Stimulated activated CD8-positive, alpha-beta memory T cell treated with anti-CD3 and anti-CD28 coated beads, Interleukin-7, amount 100 ng/mL, for 1 hour (primary cell): ENCODE measurements at regions not wholly inside any gene's neighbourhood (a gene's known extent, or its start where the extent isn't known, plus 50 kb on each side); places are given as distances from the start of the nearest gene placed in this dataset.
"Not testable (repeated sequence)": the region's sequence is repeated elsewhere in the genome, so short reads cannot be mapped to it uniquely, and the experiment has no call there.

Experiments used
- DNase-seq, 2 donors: peaks; one replicate each; pipeline ENCODE4 v3.0.0-alpha.2; 2020; ENCODE audit warnings: low read depth in 2 of 2

DNA sequence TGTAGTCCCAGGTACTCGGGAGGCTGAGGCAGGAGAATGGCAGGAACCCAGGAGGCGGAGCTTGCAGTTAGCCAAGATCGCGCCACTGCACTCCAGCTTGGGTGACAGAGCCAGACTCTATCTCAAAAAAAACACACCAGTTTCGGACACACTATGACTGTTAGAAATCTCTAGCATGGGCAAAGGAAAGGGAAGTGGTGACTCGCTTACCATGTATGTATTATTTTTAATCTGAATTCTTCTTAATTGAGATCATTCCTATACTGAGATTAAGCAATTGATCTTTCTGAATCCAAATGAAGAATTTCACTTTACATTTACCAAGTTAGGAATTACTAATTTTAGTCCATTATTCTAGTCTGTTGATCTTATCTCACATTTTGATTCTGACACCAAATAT, 459.2 kb upstream of the ALCAM start:
- DNase-seq: no peak

DNA sequence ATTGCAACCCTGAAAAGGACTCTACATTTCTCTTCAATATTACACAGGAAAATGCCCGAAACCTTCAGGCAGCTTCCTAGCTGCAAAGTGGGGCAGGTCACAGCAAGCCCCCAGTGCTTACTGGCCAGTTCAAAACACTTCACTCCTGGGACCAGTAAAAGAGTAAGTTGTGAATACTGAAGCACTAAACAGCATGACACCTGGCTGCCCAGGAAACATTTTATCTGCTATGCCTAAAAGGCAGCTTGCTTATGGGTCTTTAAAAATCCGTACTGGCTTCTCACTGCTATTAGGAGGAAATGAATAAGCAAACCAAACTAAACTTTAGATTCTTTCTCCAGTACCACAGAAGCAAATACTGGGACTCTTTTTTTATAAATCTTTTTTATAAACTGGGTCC, 457.9 kb upstream of the ALCAM start:
- DNase-seq: no peak

DNA sequence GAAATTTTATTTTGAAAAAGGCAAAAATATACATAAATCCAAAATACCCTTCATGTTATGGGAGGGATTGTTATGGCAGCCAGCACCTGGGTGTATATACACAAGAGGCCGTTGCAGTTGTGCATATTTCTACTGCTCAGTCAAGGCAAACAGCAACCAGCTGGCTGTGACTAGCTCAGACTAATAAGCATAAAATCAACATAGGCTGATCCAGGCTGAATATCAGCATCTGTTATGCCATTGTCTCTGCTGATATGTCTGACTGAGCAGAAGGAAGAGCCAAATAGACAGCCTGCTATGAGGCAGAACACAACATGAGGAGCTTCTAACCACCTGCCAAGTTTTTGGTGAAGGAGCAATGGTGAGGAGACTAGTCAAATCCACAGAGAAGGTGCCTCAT, 457.5 kb upstream of the ALCAM start:
- DNase-seq: no peak

DNA sequence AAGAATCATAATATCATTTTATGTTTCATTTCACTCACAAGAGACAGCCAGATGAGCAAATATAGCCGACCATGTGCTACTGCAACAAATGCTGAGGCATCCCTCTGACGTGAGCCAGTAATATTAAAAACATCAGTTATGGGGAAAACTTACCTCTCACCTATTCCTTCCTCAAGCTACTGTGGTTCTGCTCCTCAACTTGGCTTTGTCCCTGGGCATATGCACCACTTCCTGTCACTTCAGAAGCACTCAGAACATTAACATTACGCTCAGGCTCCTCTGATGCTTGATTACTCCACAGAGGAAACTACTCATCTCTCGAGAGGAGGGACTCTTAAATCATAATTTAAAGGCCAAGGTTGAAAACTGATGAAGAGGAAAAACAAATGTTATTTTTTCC, 457.0 kb upstream of the ALCAM start:
- no peak for DNase-seq

DNA sequence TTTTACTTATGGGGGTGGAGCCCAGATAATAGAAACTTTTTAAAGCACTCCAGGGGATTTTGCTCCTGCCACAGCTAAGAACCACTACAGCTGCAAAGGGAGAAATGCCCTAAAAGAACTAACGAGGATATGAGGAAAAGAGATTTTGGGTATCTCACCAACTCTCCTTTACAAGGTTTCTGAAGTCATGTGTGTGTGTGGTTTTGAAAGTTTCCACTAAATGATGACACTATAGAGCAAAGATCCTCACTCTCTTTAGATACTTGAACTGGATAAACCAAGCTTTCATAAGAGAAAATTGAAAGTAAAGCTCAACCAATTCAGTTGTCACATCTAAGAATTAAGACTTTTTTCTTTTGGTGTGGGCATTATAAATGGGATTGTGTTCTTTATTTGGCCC, 455.3 kb upstream of the ALCAM start:
- DNase-seq: no peak

DNA sequence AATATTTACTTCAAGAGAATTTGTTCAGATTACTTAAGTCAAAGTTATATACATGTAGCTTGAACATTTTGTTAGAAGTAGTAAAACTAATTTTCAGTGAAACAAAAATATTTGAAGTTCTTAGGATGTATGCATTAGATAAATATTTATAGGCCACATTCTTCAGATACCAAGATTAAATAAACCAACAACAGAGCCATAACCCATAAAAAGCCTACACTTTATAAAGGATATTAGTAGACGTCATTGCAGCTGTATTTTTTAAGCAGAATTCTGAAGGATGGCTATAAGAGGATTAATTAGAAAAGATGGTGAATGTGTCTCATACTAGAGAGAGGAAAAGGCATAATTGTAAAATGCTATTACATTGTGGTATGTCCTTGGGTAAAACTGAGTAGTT, 449.7 kb upstream of the ALCAM start:
- DNase-seq: no peak

DNA sequence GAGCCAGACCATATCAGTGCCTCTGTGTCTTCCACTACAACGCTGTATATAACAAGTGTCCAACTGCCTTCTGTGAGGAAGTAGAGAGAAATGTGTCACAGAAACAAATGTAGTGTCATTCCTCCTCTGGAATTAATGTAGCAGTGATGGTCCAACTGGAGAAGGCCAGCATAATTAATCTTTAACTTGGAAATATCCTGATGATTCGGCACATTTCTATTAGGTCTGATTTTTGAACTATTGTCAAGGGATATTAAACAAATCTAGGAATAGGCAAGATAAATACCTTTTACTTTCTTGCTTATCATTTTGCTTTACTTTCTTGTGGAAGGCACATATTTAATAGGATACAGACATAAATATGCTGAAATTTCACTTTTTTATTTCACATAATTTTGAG, 446.2 kb upstream of the ALCAM start:
- no peak for DNase-seq

DNA sequence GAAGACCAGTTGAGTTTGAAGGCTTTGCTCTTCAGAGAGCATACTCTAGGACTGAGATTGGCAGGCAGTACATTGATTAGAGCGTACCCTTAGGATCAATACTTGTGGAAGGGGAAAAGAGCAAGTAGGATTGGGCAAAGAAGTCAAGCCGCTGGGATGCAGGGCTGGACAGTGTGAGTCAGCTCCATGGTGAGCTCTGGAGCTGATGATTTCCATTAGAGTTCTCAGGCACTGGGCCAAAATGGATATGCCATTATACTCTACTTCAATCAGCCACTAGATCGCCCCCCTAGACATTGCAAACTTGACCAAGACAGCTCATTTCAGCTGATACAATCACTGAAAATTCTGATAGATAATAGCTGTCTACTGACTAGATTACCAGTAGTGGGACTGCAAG, 432.7 kb upstream of the ALCAM start:
- DNase-seq: no peak

DNA sequence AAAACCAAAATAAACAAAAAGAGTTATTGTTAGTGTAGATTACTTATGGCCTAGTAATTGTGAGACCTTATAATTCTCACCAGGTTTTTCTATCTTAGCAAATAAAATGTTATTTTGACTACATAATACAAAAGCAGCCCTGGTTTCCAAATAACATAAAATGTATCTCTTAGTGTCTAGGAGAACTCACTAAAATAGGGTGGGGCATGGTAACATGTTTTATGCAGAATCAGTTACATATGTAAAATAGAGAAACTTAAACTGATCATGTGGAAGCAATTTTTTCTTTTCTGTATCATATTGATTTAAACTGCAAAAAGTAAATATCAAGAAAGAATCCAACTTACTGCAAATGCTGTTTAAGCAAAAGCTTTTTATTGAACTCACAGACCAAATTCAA, 431.1 kb upstream of the ALCAM start:
- no peak for DNase-seq

DNA sequence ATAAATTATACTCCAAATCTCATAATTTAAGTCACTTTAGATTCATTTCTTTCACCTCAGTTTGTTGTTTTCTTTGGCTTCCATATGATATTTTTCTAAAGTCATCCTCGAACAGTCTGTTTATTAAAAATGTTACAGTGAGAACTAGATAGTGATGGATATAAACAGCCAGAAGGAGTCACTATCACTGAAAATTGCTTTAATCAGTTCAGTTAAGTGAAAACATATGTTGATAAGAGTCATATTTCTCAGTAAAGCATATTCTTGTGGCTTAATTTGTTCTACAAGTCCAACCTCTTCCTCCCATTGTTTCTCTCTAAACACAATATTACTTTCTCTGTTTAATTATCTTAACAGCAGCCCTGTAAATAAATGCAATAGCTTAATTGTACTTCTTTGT, 427.5 kb upstream of the ALCAM start:
- DNase-seq: no peak

DNA sequence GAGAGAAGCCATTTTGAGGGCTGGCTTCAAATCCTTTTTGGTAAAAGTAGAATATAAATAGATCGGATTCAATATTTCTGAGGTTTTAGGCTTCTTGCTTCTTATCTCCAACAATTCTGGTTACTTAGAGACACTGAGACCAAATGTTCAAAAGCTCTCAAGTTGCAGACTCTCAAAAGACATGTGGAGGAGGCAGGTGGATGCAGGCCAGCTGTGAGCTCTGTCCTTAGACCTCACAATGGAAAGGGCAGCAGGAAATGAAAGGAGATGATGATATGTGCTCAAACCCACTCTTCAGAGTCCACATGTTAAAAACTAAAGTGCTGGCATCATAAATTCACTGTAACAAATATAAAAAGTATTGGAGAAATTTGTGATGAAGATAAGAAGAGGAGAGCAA, 424.9 kb upstream of the ALCAM start:
- no peak for DNase-seq

DNA sequence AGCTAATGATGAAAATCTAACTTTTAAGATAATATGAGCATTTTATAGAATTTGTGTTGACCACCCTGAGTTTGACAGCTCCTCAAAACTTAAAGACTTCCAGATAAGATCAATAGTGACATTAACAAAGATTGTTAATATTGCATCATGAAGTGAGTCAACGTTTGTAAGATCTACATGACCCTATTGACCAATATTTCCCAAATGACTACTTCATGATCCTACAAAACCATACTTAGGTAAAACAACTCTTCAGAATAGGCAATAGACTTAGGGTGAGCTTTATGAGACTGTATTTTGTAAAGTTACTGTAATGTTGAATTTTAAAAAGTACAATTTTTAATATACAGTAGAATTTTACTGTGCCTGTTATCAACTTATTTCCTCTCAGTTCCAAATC, 422.7 kb upstream of the ALCAM start:
- no peak for DNase-seq

DNA sequence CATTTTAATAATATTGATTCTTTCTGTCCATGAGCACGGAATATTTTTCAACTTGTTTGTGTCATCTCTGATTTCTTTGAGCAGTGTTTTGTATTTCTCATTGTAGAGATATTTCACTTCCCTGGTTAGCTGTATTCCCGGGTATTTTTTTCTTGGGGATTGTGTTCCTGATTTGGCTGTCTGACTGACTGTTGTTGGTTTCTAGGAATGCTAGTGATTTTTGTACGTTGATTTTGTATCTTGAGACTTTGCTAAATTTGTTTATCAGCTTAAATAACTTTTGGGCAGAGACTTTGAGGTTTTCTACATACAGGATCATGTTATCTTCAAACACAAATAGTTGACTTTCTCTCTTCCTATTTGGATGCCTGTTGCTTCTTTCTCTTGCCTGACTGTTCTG, 418.8 kb upstream of the ALCAM start:
- DNase-seq: no peak

DNA sequence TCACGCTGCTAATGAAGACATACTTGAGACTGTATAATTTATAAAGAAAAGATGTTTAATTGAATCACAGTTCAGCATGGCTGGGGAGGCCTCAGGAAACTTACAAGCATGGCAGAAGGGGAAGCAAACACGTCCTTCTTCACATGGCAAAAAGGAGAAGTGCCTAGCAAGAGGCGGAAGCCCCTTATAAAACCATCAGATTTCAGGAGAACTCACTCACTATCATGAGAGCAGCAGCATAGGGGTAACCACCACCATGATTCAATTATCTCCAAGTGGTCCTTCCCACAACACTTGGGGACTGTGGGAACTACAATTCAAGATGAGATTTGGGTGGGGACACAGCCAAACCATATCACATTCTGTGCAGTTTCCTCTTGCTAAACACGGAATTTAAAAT, 416.9 kb upstream of the ALCAM start:
- not testable (repeated sequence) for DNase-seq

DNA sequence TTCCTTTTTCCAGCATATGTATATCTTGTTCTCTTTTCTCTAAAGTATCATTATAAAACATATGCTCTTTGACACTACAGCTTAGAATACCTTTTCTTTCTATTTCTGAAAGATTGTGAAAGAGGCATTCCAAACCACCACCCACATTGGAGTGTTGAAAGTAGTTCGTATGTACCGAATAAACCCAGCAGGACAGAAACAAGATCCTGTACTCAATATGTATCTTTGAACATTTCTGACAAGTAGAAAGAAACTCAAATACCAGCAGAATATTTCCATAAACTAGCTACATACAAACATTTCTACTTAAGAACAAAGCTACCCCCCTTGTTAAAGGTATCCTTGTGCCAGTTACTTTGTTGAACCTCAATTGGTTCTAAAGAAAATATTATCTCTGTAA, 415.3 kb upstream of the ALCAM start:
- no peak for DNase-seq

DNA sequence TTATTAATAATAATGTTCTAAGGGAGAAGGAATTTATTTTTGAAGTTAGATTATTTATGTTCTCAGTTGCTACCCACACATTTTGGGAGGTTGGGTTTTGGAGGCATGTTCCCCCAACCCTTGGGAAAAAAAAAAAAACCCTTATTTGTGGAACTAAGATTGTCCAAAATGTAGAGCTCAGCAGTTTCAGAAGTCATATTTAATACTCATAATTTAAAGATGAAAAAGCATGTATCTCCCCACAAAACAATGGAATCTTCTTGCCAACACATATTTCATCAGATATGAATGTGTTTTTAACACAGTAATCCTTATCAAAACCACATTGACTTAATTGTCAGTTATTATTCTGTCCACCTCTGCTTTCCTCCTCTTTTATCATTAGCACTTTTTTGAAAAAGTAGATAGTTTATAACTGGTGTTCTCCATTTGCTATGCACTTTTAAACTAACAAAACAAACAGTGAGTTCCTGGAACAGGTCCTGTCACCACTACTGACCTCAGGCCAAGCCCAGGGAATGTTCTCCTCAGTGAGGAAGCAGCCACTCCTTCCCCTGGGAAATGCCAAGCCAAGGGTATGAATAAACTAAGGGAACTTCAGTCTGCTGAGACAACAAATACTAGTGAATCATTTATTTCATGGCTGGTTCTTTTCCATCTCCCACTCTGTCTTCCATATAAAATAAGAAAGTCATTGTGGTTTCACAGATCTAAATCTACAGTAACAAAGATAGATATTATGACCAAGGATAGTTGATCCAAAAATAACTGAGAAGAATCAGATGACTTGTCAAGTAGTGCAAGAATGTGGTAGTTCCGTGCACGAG, 414.4 kb upstream of the ALCAM start:
- no peak for DNase-seq

DNA sequence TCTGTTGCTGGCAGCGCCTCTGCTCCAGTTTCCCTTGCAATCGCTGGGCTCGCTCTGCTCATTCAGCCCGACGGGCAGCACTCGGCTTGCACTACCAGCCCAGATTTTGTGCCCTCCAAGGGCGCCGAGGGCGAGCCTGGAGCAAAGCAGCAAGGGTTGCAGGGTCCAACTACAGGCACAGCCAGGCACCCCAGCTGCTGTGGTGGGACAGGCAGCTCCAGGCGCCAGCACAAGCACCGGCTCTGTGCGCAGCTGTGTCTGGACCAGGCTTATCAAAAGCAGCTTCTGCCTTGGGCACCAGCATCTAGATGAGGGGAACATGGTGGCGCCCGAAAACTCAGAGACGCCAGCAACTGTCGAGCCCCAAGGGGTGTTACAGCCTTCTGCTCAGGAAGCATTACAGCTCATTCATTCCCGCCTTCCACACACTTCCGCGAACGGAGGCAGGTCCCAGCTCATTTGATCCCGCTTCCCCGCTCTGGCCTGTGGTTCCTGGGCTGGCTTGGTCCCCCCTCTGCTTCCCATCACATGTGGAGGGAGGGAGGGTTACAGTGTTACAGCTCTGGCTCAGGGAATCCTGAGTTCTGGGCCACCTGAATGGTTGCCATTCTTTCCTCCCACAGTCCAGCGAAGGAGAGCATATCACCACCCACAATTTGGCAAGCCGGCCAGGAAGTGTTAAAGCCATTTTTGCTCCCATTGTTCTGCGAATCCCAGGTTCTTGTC, 409.9 kb upstream of the ALCAM start:
- no peak for DNase-seq

DNA sequence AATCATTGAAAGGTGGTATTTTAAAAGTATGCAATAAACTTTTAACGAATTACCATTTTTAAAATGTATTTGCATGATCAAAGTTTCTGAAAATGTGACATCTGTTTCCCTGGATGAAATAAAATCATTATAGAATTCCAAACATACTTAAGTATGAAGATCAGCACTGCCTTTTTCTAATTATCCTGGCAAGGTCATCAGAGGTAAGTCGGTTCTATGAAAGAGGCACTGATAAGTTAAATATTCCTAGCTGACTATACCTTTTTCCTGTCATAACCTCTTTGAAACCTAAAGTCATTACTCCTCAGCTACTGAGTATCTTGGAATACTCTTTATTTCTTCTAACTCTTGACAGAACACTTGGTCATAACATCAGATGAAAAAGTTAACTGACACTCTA, 406.1 kb upstream of the ALCAM start:
- no peak for DNase-seq

DNA sequence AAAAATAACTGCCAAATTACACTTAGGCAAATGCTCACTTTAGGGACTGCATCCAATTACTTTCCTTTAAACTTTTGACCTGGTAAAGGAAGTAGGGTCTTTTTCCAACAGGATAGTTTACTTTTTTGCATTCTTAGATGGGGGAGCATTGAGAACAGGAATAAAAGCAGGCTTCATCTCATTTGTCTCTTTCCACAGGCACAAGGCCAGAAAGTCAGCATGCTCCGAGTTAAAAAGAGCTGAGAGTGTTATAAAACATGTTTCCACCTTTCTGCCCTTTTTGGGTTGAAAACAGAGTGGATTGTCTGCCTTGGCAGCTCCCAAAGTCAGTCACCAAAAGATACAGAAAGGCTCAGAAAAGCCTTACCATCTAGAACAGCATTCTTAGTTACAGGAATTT, 404.9 kb upstream of the ALCAM start:
- no peak for DNase-seq

DNA sequence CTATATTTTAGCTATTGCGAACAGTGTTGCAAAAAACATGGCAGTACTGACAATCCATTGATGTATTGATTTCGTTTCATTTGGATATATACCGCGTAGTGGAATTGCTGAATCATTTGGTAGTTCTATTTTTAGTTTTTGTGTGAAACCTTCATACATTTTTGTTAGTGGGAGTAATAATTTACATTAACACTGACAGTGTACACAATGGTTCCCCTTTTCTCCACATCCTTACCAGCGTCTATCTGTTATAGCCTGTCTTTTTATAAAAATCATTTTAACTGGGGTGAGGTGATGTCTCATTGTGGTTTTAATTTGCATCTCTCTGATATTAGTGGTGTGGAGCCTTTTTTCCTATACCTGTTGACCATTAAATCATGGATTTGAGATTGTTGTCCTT, 392.4 kb upstream of the ALCAM start:
- no peak for DNase-seq

DNA sequence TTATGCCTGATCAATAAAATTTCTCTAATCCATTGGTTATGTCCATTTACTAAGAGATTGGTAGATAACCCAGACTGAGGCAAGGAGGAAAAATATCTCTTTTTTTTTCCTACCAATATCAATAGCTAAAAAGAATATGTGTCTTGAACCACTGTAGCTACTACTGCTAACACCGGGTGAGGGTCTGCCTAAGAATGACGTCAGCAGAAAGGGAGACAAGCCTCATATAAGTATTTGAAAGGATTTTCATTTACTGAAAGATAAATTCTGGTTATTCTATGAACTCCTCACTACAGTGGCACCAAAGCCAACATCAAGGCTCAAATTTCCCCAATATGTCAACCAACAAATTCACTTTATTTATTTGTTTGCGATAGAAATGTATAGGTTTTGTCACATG, 389.0 kb upstream of the ALCAM start:
- DNase-seq: no peak

DNA sequence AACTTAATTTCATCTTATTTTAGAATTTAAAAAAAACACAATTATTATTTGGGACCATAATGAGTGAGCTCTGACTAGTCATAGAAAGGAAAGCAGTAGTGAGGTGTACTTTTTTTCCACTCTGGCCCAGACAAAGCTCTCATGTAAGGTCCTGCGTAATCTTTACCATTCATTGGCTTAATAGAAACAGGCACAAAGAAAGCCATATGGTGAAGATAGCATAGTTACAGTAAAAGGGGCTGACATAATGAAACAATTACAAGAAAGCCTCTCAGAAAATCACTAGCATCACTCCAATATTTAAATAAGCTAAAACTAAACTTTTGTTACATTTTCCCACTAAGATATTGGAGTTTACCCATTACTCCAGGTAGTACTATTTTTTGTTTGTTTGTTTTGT, 384.6 kb upstream of the ALCAM start:
- no peak for DNase-seq

DNA sequence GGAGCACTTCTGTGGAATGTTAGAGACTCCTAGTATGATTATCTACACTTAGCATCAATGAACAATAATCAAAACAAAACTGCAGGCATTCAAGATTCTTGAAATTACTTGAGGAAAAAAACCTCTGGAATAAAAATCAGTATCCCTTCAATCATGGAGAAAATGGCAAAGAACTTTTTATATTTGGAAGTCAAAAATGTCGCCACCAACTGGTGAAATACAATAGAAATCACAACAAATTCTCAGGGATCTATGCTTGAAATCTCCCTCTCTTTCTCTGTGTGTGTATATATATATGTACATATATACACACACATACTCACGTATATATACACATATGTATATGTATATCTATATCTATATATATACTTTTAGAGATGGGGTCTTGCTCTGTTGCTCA, 378.9 kb upstream of the ALCAM start:
- DNase-seq: no peak

DNA sequence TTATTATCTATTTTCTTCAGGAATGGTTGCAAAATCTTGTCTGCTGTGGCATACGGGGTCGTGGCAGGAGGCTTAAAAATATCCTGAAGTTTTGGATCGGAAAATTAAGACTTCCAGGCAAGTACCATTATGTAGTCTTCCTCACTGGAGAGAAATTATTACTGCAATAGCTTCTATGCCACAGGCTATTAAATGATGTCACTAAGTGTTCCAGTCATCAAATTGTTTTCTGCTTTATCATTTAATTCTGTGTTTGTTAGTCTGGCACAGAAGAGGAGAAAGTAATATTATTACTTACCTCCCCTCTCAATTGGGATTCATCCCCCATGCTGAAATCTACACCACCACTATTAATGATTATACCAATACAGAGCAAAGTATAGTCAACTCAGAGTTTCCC, 378.2 kb upstream of the ALCAM start:
- no peak for DNase-seq
